H9 (cell line): ENCODE measurements at regions not wholly inside any gene's neighbourhood (a gene's known extent, or its start where the extent isn't known, plus 50 kb on each side); places are given as distances from the start of the nearest gene placed in this dataset.

Experiments used
- DNase-seq: peaks from one replicate; pipeline ENCODE4 v3.0.0-alpha.2; 2017
- H2AFZ ChIP-seq: one replicate; pipeline ENCODE4 v1.6.1; 2013; ENCODE audit warnings: mild to moderate bottlenecking, low read length, control low read depth, moderate library complexity
- H2AK5ac ChIP-seq: 2 replicates; pipeline ENCODE4 v1.6.1; 2013; ENCODE audit warnings: low read length, control low read depth, mixed read lengths; ENCODE audit not compliant: insufficient read length
- H2BK120ac ChIP-seq: one replicate; pipeline ENCODE4 v1.6.1; 2013; ENCODE audit warnings: low read depth, mild to moderate bottlenecking, low read length, control low read depth, inconsistent platforms; ENCODE audit not compliant: poor library complexity, severe bottlenecking
- H2BK12ac ChIP-seq: 2 replicates; pipeline ENCODE4 v1.6.1; 2013; ENCODE audit warnings: low read length, control low read depth, mixed read lengths, low read depth; ENCODE audit not compliant: insufficient read length
- H2BK15ac ChIP-seq: 2 replicates; pipeline ENCODE4 v1.6.1; 2013; ENCODE audit warnings: low read depth, low read length, control low read depth
- H2BK20ac ChIP-seq: one replicate; pipeline ENCODE4 v1.6.1; 2013; ENCODE audit warnings: low read depth, mild to moderate bottlenecking, low read length, control low read depth, inconsistent platforms; ENCODE audit not compliant: poor library complexity, severe bottlenecking
- H2BK5ac ChIP-seq: 2 replicates; pipeline ENCODE4 v1.6.1; 2013; ENCODE audit warnings: low read length, control low read depth, mixed read lengths; ENCODE audit not compliant: insufficient read length
- H3K14ac ChIP-seq: 2 replicates; pipeline ENCODE4 v1.6.1; 2013; ENCODE audit warnings: low read length, control low read depth; ENCODE audit not compliant: insufficient read depth
- H3K18ac ChIP-seq: 2 replicates; pipeline ENCODE4 v1.6.1; 2013; ENCODE audit warnings: low read depth, mild to moderate bottlenecking, mixed read lengths, low read length, control low read depth; ENCODE audit not compliant: insufficient read length
- H3K23ac ChIP-seq: 2 replicates; pipeline ENCODE4 v1.6.1; 2013; ENCODE audit warnings: low read length, control low read depth, mixed read lengths, low read depth; ENCODE audit not compliant: insufficient read length
- H3K23me2 ChIP-seq: 2 replicates; pipeline ENCODE4 v1.6.1; 2013; ENCODE audit warnings: low read depth, mild to moderate bottlenecking, mixed read lengths, low read length, control low read depth; ENCODE audit not compliant: insufficient read length, poor library complexity, severe bottlenecking
- H3K27ac ChIP-seq: 2 replicates; pipeline ENCODE4 v1.5.1; 2013; ENCODE audit warnings: low read length, control low read depth, mixed read lengths, low read depth; ENCODE audit not compliant: insufficient read length
- H3K27me3 ChIP-seq: 2 replicates; pipeline ENCODE4 v1.6.1; 2013; ENCODE audit warnings: low read length, control low read depth, inconsistent platforms; ENCODE audit not compliant: insufficient read depth
- H3K4ac ChIP-seq: 2 replicates; pipeline ENCODE4 v1.6.1; 2013; ENCODE audit warnings: low read depth, mild to moderate bottlenecking, control low read depth, inconsistent platforms, low read length, moderate library complexity
- H3K4me1 ChIP-seq: 2 replicates; pipeline ENCODE4 v1.6.1; 2013; ENCODE audit warnings: low read length, control low read depth, inconsistent platforms; ENCODE audit not compliant: insufficient read depth
- H3K4me2 ChIP-seq: 2 replicates; pipeline ENCODE4 v1.6.1; 2013; ENCODE audit warnings: low read length, control low read depth, mixed read lengths; ENCODE audit not compliant: insufficient read length, insufficient read depth
- H3K56ac ChIP-seq: 2 replicates; pipeline ENCODE4 v1.6.1; 2013; ENCODE audit warnings: low read depth, mild to moderate bottlenecking, mixed read lengths, low read length, control low read depth; ENCODE audit not compliant: insufficient read length
- H3K79me1 ChIP-seq: 2 replicates; pipeline ENCODE4 v1.6.1; 2013; ENCODE audit warnings: low read depth, mild to moderate bottlenecking, moderate library complexity, low read length, control low read depth, inconsistent platforms; ENCODE audit not compliant: insufficient read depth, poor library complexity, severe bottlenecking
- H3K79me2 ChIP-seq: 2 replicates; pipeline ENCODE4 v1.6.1; 2013; ENCODE audit warnings: low read length, control low read depth, inconsistent platforms; ENCODE audit not compliant: insufficient read depth
- H3K9ac ChIP-seq: 2 replicates; pipeline ENCODE4 v1.6.1; 2013; ENCODE audit warnings: low read length, control low read depth, mixed read lengths; ENCODE audit not compliant: insufficient read length; ENCODE audit errors: extremely low read depth
- H3K9me3 ChIP-seq: one replicate; pipeline ENCODE4 v1.6.1; 2013; ENCODE audit warnings: low read depth, low read length, inconsistent platforms; ENCODE audit not compliant: control insufficient read depth
- H3T11ph ChIP-seq: one replicate; pipeline ENCODE4 v1.6.1; 2013; ENCODE audit warnings: mild to moderate bottlenecking, low read length, control low read depth, inconsistent platforms
- H4K20me1 ChIP-seq: one replicate; pipeline ENCODE4 v1.6.1; 2013; ENCODE audit not compliant: control insufficient read depth, insufficient read length, insufficient read depth
- H4K5ac ChIP-seq: 2 replicates; pipeline ENCODE4 v1.6.1; 2013; ENCODE audit warnings: low read depth, mild to moderate bottlenecking, mixed read lengths, low read length, control low read depth; ENCODE audit not compliant: insufficient read length
- H4K8ac ChIP-seq: replicated peaks from 2 replicates; pipeline ENCODE4 v1.6.1; 2013; ENCODE audit warnings: low read length, control low read depth, mixed read lengths, low read depth; ENCODE audit not compliant: insufficient read length
- H4K91ac ChIP-seq: 2 replicates; pipeline ENCODE4 v1.6.1; 2013; ENCODE audit warnings: low read depth, mild to moderate bottlenecking, moderate library complexity, mixed read lengths, low read length, control low read depth; ENCODE audit not compliant: insufficient read length
- H3K27ac Mint-ChIP-seq, 3 experiments: 2 replicates in 2 of 3; 3 replicates in 1 of 3; pipeline ENCODE4 v1.8.0; 2020 to 2021; ENCODE audit warnings: mixed read lengths in 3 of 3, mild to moderate bottlenecking in 1 of 3, moderate library complexity in 1 of 3
- H3K27me3 Mint-ChIP-seq: 2 replicates; pipeline ENCODE4 v1.8.0; 2021; ENCODE audit warnings: low read depth, mild to moderate bottlenecking, moderate library complexity, mixed read lengths
- H3K36me3 Mint-ChIP-seq, 3 experiments: 2 replicates in 2 of 3; 3 replicates in 1 of 3; pipeline ENCODE4 v1.8.0; 2020 to 2021; ENCODE audit warnings: low read depth in 3 of 3, mixed read lengths in 3 of 3; ENCODE audit not compliant: insufficient read depth in 1 of 3
- H3K4me1 Mint-ChIP-seq, 2 experiments: 2 replicates each; pipeline ENCODE4 v1.8.0; 2020; ENCODE audit warnings: mixed read lengths in 2 of 2
- H3K4me3 Mint-ChIP-seq, 2 experiments: 2 replicates in 1 of 2; 3 replicates in 1 of 2; pipeline ENCODE4 v1.8.0; 2020 to 2021; ENCODE audit warnings: mild to moderate bottlenecking in 2 of 2, mixed read lengths in 2 of 2, moderate library complexity in 1 of 2
- H3K9me3 Mint-ChIP-seq, 2 experiments: 2 replicates in 1 of 2; 3 replicates in 1 of 2; pipeline ENCODE4 v1.8.0; 2020; ENCODE audit warnings: mild to moderate bottlenecking in 2 of 2, mixed read lengths in 2 of 2, moderate library complexity in 1 of 2
- CTCF ChIP-seq: fragments of 200-600 bp; sonication (generic); conservative IDR thresholded peaks from 3 replicates; pipeline ENCODE4 v1.8.0; 2021; ENCODE audit warnings: antibody characterized with exemption, mild to moderate bottlenecking
- WGBS: extraction: QIAGEN DNeasy Blood & Tissue Kit; methylation state at CpG from one replicate; pipeline ENCODE4 v1.1.7; 2013; ENCODE audit warnings: missing lambda C conversion rate, low lambda C conversion rate, mixed read lengths; ENCODE audit not compliant: insufficient read length; ENCODE audit errors: extremely low coverage; 5-methylcytosine and 5-hydroxymethylcytosine counted together

GRCh38 chr1:222896630-222897526, 82.0 kb downstream of the DISP1 start:
- Histone ChIP-seq H3T11ph (no peak overlapping the region), H3K14ac (no peak overlapping the region), H2AK5ac (no peak overlapping the region), H3K4me1 (no peaks in the 10 kb centered on the region), H3K23me2 (no peaks in the 10 kb centered on the region), H2BK15ac (no peak overlapping the region), H2BK20ac (no peak overlapping the region), H4K20me1 (no peaks in the 10 kb centered on the region), H4K8ac (no peak overlapping the region), H2BK120ac (no peak overlapping the region), H3K56ac (no peak overlapping the region), H3K9ac (no peak overlapping the region), H4K91ac (no peak overlapping the region), H3K4ac (no peak overlapping the region), H3K27ac (no peak overlapping the region), H3K18ac (no peak overlapping the region), H3K27me3 (no peaks in the 10 kb centered on the region), H2BK5ac (no peak overlapping the region), H3K9me3 (no peaks in the 10 kb centered on the region), H2BK12ac (no peak overlapping the region), H3K23ac (no peak overlapping the region), H3K4me2 (no peak overlapping the region), H3K79me2 (no peaks in the 10 kb centered on the region), H4K5ac (no peak overlapping the region), H3K79me1 (no peaks in the 10 kb centered on the region), H2AFZ (no peak overlapping the region)
- Mint-ChIP-seq H3K4me1 (peaks cover 0 to 6% of the 10 kb centered on the region in 2 experiments; a peak in 3 of 4 replicates), H3K27ac (no peak overlapping the region), H3K4me3 (no peak overlapping the region), H3K9me3 (peaks cover 3 to 6% of the 10 kb centered on the region in 2 experiments; a peak in 3 of 5 replicates), H3K36me3 (peaks cover 3 to 9% (median 8%) of the 10 kb centered on the region in 3 experiments; a peak in 6 of 7 replicates), H3K27me3 (no peaks in the 10 kb centered on the region)
- no peak for TF ChIP-seq CTCF
- no peak for DNase-seq
- WGBS: no CpG with 5 or more reads among the region's 3 CpGs
